ENCODE measurements at regions not wholly inside any gene's neighbourhood (a gene's known extent, or its start where the extent isn't known, plus 50 kb on each side); places are given as distances from the start of the nearest gene placed in this dataset.

GRCh38 chr4:123816462-123816861, 419.9 kb downstream of the SPRY1 start:
- no peak for TF ChIP-seq CTCF (IDR thresholded peaks at IDR 0.05)
- TF ChIP-seq POLR2A (IDR thresholded peaks at IDR 0.05): no peak
